Testis (tissue), 2 donors: ENCODE measurements at regions not wholly inside any gene's neighbourhood (a gene's known extent, or its start where the extent isn't known, plus 50 kb on each side); places are given as distances from the start of the nearest gene placed in this dataset.

Source experiments
- DNase-seq: peaks from one replicate; pipeline ENCODE4 v3.0.0-alpha.2; 2019
- H3K27ac ChIP-seq, 2 donors: fragments of 200-600 bp; sonication (generic); one replicate each; pipeline ENCODE4 v1.5.1; 2019
- H3K27me3 ChIP-seq: fragments of 200-600 bp; sonication (generic); one replicate; pipeline ENCODE4 v1.5.1; 2019
- H3K36me3 ChIP-seq: fragments of 200-600 bp; sonication (generic); one replicate; pipeline ENCODE4 v1.5.1; 2017; ENCODE audit warnings: low read depth; ENCODE audit errors: missing control alignments
- H3K4me1 ChIP-seq: fragments of 200-600 bp; sonication (generic); one replicate; pipeline ENCODE4 v1.5.1; 2019
- H3K4me3 ChIP-seq, 2 donors: fragments of 200-600 bp; sonication (generic); one replicate each; pipeline ENCODE4 v1.5.1; 2017 to 2019
- H3K9me3 ChIP-seq: fragments of 200-600 bp; sonication (generic); one replicate; pipeline ENCODE4 v1.5.1; 2017
- CTCF ChIP-seq, 3 experiments: fragments of 450-650 bp in 2 of 3; fragments of 200-600 bp in 1 of 3; sonication (generic) in 1 of 3; IDR thresholded peaks; one replicate each; pipeline ENCODE4 v1.5.1; 2016 to 2019; ENCODE audit warnings: antibody characterized with exemption in 3 of 3, mild to moderate bottlenecking in 2 of 3, moderate library complexity in 1 of 3
- POLR2A ChIP-seq: fragments of 450-650 bp; IDR thresholded peaks from one replicate; pipeline ENCODE4 v1.6.1; 2017; ENCODE audit warnings: antibody characterized with exemption, mild to moderate bottlenecking, moderate library complexity
- WGBS, 2 donors: methylation state at CpG; one replicate each; pipeline ENCODE4 v1.1.5; 2018; 5-methylcytosine and 5-hydroxymethylcytosine counted together
- intact Hi-C: fragments of 100-400 bp; cut with DNase I; formaldehyde crosslinking; loops from one replicate; pipeline ENCODE4 v1.15.1; 2023; ENCODE audit warnings: low total_unique reads

- no peak overlapping the region for H3K27ac ChIP-seq
- H3K36me3 ChIP-seq: no peaks in the 10 kb centered on the region
- DNase-seq: no peak
- no peak overlapping the region for H3K4me3 ChIP-seq
- no peaks in the 10 kb centered on the region for H3K27me3 ChIP-seq
- no peaks in the 10 kb centered on the region for H3K9me3 ChIP-seq
- no peak for TF ChIP-seq POLR2A
- TF ChIP-seq CTCF (IDR thresholded peaks at IDR 0.05): no peak
- 12 to 23% methylated on average over 5 of the region's 5 CpGs for WGBS, 2 donors
- intact Hi-C loops: no loop called here
- peaks cover 11% of the 10 kb centered on the region for H3K4me1 ChIP-seq
Measured at GRCh38 chr14:54220704-54221431, 175.9 kb upstream of the CDKN3 start.

GRCh38 chr14:54221432-54221803 lies 175.4 kb upstream of the CDKN3 start:
- Histone ChIP-seq H3K27ac (no peak overlapping the region), H3K4me3 (no peak overlapping the region), H3K27me3 (no peaks in the 10 kb centered on the region), H3K36me3 (no peaks in the 10 kb centered on the region), H3K4me1 (peaks cover 11% of the 10 kb centered on the region), H3K9me3 (no peaks in the 10 kb centered on the region)
- WGBS, 2 donors: 69 to 78% methylated on average over 3 of the region's 3 CpGs
- intact Hi-C loops: no loop called here
- DNase-seq: no peak
- TF ChIP-seq CTCF (IDR thresholded peaks at IDR 0.05) (no peak), POLR2A (no peak)

GRCh38 chr14:54221971-54222370 lies 174.8 kb upstream of the CDKN3 start:
- no peaks in the 10 kb centered on the region for H3K27me3 ChIP-seq
- DNase-seq: no peak
- WGBS, 2 donors: 76 to 80% methylated on average over 4 of the region's 4 CpGs
- no peak overlapping the region for H3K4me3 ChIP-seq
- H3K36me3 ChIP-seq: no peaks in the 10 kb centered on the region
- TF ChIP-seq CTCF (IDR thresholded peaks at IDR 0.05): no peak
- TF ChIP-seq POLR2A: no peak
- intact Hi-C loops: no loop called here
- no peak overlapping the region for H3K27ac ChIP-seq
- H3K4me1 ChIP-seq: peaks cover 11% of the 10 kb centered on the region
- no peaks in the 10 kb centered on the region for H3K9me3 ChIP-seq

- 80 to 86% methylated on average over 5 of the region's 5 CpGs for WGBS, 2 donors
- intact Hi-C loops: no loop called here
Measured at GRCh38 chr14:54223831-54224402, 172.9 kb upstream of the CDKN3 start.

More at GRCh38 chr14:54223831-54224402, 172.9 kb upstream of the CDKN3 start:
- no peak for TF ChIP-seq CTCF (IDR thresholded peaks at IDR 0.05)
- TF ChIP-seq POLR2A: no peak
- Histone ChIP-seq H3K36me3 (no peaks in the 10 kb centered on the region), H3K27me3 (no peaks in the 10 kb centered on the region), H3K4me1 (peaks cover 11% of the 10 kb centered on the region), H3K27ac (no peak overlapping the region), H3K9me3 (no peaks in the 10 kb centered on the region), H3K4me3 (no peak overlapping the region)
- DNase-seq: no peak
